HEK293 (cell line): ENCODE measurements at regions not wholly inside any gene's neighbourhood (a gene's known extent, or its start where the extent isn't known, plus 50 kb on each side); places are given as distances from the start of the nearest gene placed in this dataset.

Source experiments
- CTCF ChIA-PET: fragments of 350-600 bp; formaldehyde crosslinking; extraction: SDS; loops from one replicate; lab custom pipeline; 2021; ENCODE audit warnings: antibody characterized with exemption; lab: Yijun Ruan, JAX
- POLR2A ChIA-PET: fragments of 300-600 bp; formaldehyde crosslinking; extraction: SDS; loops from one replicate; lab custom pipeline; 2020; ENCODE audit warnings: antibody characterized with exemption, inconsistent platforms; lab: Yijun Ruan, JAX
- H3K27ac ChIP-seq: fragments of 200-500 bp; sonication (Bioruptor generic); 2 replicates; pipeline ENCODE4 v1.5.1; 2014; ENCODE audit warnings: low read depth, low read length, control low read depth, inconsistent platforms; ENCODE audit errors: extremely low read depth
- H3K36me3 ChIP-seq, 2 experiments: fragments of 200-500 bp in 1 of 2; sonication (Bioruptor generic) in 1 of 2; 1 replicate in 1 of 2; 2 replicates in 1 of 2; pipeline ENCODE4 v1.5.1; 2014 to 2017; ENCODE audit warnings: inconsistent platforms in 2 of 2, low read length in 2 of 2; ENCODE audit not compliant: control insufficient read depth in 2 of 2, insufficient read depth in 1 of 2
- H3K4me1 ChIP-seq: fragments of 200-500 bp; sonication (Bioruptor generic); 2 replicates; pipeline ENCODE4 v1.5.1; 2014; ENCODE audit warnings: mild to moderate bottlenecking, low read length, inconsistent platforms; ENCODE audit not compliant: control insufficient read depth, insufficient read depth
- H3K4me3 ChIP-seq: 2 replicates; pipeline ENCODE4 v1.5.1; 2011; ENCODE audit warnings: low read depth, mild to moderate bottlenecking, control low read depth, low read length, moderate library complexity
- H3K9me3 ChIP-seq: fragments of 200-500 bp; sonication (Bioruptor generic); 2 replicates; pipeline ENCODE4 v1.5.1; 2014; ENCODE audit warnings: low read depth, low read length, inconsistent platforms; ENCODE audit not compliant: control insufficient read depth, insufficient read depth
- BCL6B ChIP-seq: fragments of 450-650 bp; formaldehyde crosslinking; IDR thresholded peaks from 2 replicates; pipeline ENCODE4 v1.5.1; 2017; ENCODE audit warnings: missing biosample characterization, missing genetic modification characterization
- FEZF1 ChIP-seq: fragments of 450-650 bp; formaldehyde crosslinking; IDR thresholded peaks from 2 replicates; pipeline ENCODE4 v1.5.1; 2016; ENCODE audit warnings: missing biosample characterization, missing genetic modification characterization
- GFI1B ChIP-seq: fragments of 450-650 bp; formaldehyde crosslinking; IDR thresholded peaks from 2 replicates; pipeline ENCODE4 v1.5.1; 2016; ENCODE audit warnings: missing biosample characterization, missing genetic modification characterization
- KLF7 ChIP-seq: fragments of 450-650 bp; formaldehyde crosslinking; IDR thresholded peaks from 2 replicates; pipeline ENCODE4 v1.5.1; 2016; ENCODE audit warnings: missing biosample characterization, missing genetic modification characterization, borderline replicate concordance
- SALL2 ChIP-seq: fragments of 450-650 bp; formaldehyde crosslinking; IDR thresholded peaks from 2 replicates; pipeline ENCODE4 v1.5.0; 2017; ENCODE audit warnings: missing biosample characterization, mild to moderate bottlenecking, missing genetic modification characterization, borderline replicate concordance
- SCRT2 ChIP-seq: fragments of 450-650 bp; formaldehyde crosslinking; IDR thresholded peaks from 2 replicates; pipeline ENCODE4 v1.5.1; 2016; ENCODE audit warnings: missing biosample characterization, missing genetic modification characterization
- YY2 ChIP-seq: fragments of 450-650 bp; formaldehyde crosslinking; IDR thresholded peaks from 2 replicates; pipeline ENCODE4 v1.5.1; 2016; ENCODE audit warnings: missing biosample characterization, missing genetic modification characterization
- ZBTB1 ChIP-seq: fragments of 450-650 bp; formaldehyde crosslinking; IDR thresholded peaks from 2 replicates; pipeline ENCODE4 v1.5.1; 2016; ENCODE audit warnings: missing biosample characterization, missing genetic modification characterization
- ZBTB17 ChIP-seq: fragments of 450-650 bp; formaldehyde crosslinking; IDR thresholded peaks from 2 replicates; pipeline ENCODE4 v1.5.1; 2016; ENCODE audit warnings: missing biosample characterization, missing genetic modification characterization
- ZBTB21 ChIP-seq: fragments of 450-650 bp; formaldehyde crosslinking; IDR thresholded peaks from 2 replicates; pipeline ENCODE4 v1.5.1; 2017; ENCODE audit warnings: missing biosample characterization, missing genetic modification characterization
- ZFP3 ChIP-seq: fragments of 450-650 bp; formaldehyde crosslinking; IDR thresholded peaks from 2 replicates; pipeline ENCODE4 v1.5.1; 2016; ENCODE audit warnings: low read depth, missing biosample characterization, missing genetic modification characterization
- ZFP37 ChIP-seq: fragments of 450-650 bp; formaldehyde crosslinking; IDR thresholded peaks from 2 replicates; pipeline ENCODE4 v1.5.1; 2016; ENCODE audit warnings: missing biosample characterization, missing genetic modification characterization
- ZNF114 ChIP-seq: fragments of 450-650 bp; formaldehyde crosslinking; IDR thresholded peaks from 2 replicates; pipeline ENCODE4 v1.5.0; 2017; ENCODE audit warnings: missing biosample characterization, missing genetic modification characterization
- ZNF280C ChIP-seq: fragments of 450-650 bp; formaldehyde crosslinking; IDR thresholded peaks from 2 replicates; pipeline ENCODE4 v1.5.1; 2016; ENCODE audit warnings: missing biosample characterization, missing genetic modification characterization
- ZNF341 ChIP-seq: fragments of 450-650 bp; formaldehyde crosslinking; IDR thresholded peaks from 2 replicates; pipeline ENCODE4; 2016; ENCODE audit warnings: low read depth, missing biosample characterization, missing genetic modification characterization
- ZNF350 ChIP-seq: fragments of 450-650 bp; formaldehyde crosslinking; IDR thresholded peaks from 2 replicates; pipeline ENCODE4 v1.5.0; 2017; ENCODE audit warnings: missing biosample characterization, mild to moderate bottlenecking, missing genetic modification characterization
- ZNF398 ChIP-seq: fragments of 450-650 bp; formaldehyde crosslinking; IDR thresholded peaks from 2 replicates; pipeline ENCODE4 v1.5.1; 2017; ENCODE audit warnings: missing biosample characterization, missing genetic modification characterization
- ZNF423 ChIP-seq: fragments of 450-650 bp; formaldehyde crosslinking; IDR thresholded peaks from 2 replicates; pipeline ENCODE4 v1.5.1; 2016; ENCODE audit warnings: missing biosample characterization, missing genetic modification characterization
- ZNF449 ChIP-seq: fragments of 450-650 bp; formaldehyde crosslinking; IDR thresholded peaks from 2 replicates; pipeline ENCODE4 v1.5.1; 2017; ENCODE audit warnings: missing biosample characterization, mild to moderate bottlenecking, missing genetic modification characterization, moderate library complexity
- ZNF473 ChIP-seq: fragments of 450-650 bp; formaldehyde crosslinking; IDR thresholded peaks from 2 replicates; pipeline ENCODE4 v1.5.1; 2017; ENCODE audit warnings: missing biosample characterization, missing genetic modification characterization
- ZNF488 ChIP-seq: fragments of 450-650 bp; formaldehyde crosslinking; IDR thresholded peaks from 2 replicates; pipeline ENCODE4 v1.5.1; 2016; ENCODE audit warnings: missing biosample characterization, missing genetic modification characterization
- ZNF514 ChIP-seq: fragments of 450-650 bp; formaldehyde crosslinking; IDR thresholded peaks from 2 replicates; pipeline ENCODE4 v1.5.1; 2016; ENCODE audit warnings: missing biosample characterization, missing genetic modification characterization
- ZNF521 ChIP-seq: fragments of 450-650 bp; formaldehyde crosslinking; IDR thresholded peaks from 2 replicates; pipeline ENCODE4 v1.5.1; 2017; ENCODE audit warnings: missing biosample characterization, mild to moderate bottlenecking, missing genetic modification characterization
- ZNF530 ChIP-seq: fragments of 450-650 bp; formaldehyde crosslinking; IDR thresholded peaks from 2 replicates; pipeline ENCODE4 v1.5.1; 2016; ENCODE audit warnings: low read depth, missing biosample characterization, missing genetic modification characterization
- ZNF658 ChIP-seq: fragments of 450-650 bp; formaldehyde crosslinking; IDR thresholded peaks from 2 replicates; pipeline ENCODE4; 2016; ENCODE audit warnings: missing biosample characterization, missing genetic modification characterization
- ZNF664 ChIP-seq: fragments of 450-650 bp; formaldehyde crosslinking; IDR thresholded peaks from 2 replicates; pipeline ENCODE4 v1.5.1; 2016; ENCODE audit warnings: missing biosample characterization, missing genetic modification characterization
- ZNF704 ChIP-seq: fragments of 450-650 bp; formaldehyde crosslinking; IDR thresholded peaks from 2 replicates; pipeline ENCODE4 v1.5.1; 2016; ENCODE audit warnings: missing biosample characterization, missing genetic modification characterization
- ZNF837 ChIP-seq: fragments of 450-650 bp; formaldehyde crosslinking; IDR thresholded peaks from 2 replicates; pipeline ENCODE4 v1.5.1; 2016; ENCODE audit warnings: missing biosample characterization, missing genetic modification characterization

GRCh38 chr17:70968302-70968701 lies 799.0 kb downstream of the KCNJ2 start:
- Histone ChIP-seq H3K4me3 (no peak overlapping the region), H3K9me3 (no peaks in the 10 kb centered on the region; the same call in 1 of the 2 replicates), H3K27ac (no peak overlapping the region), H3K36me3 (no peaks in the 10 kb centered on the region), H3K4me1 (peaks cover 6% of the 10 kb centered on the region)
- POLR2A ChIA-PET = no interaction called here
- TF ChIP-seq SALL2 (tag by site-specific recombination) (0 out of 2 replicates have a peak, but pooled peaks have one; percentile 58), ZNF350 (no peak), FEZF1 (tag by site-specific recombination) (peak; percentile 23; the same call in 1 of the 2 replicates), ZNF473 (tag by site-specific recombination) (no peak), ZNF449 (no peak), ZFP37 (tag by site-specific recombination) (no peak), GFI1B (tag by site-specific recombination) (no peak), BCL6B (0 out of 2 replicates have a peak, but pooled peaks have one; percentile 54), ZNF664 (tag by site-specific recombination) (peak; percentile 99), ZNF704 (tag by site-specific recombination) (no peak), SCRT2 (tag by site-specific recombination) (no peak)
- CTCF ChIA-PET = no interaction called here

GRCh38 chr17:70969521-70970034 lies 800.2 kb downstream of the KCNJ2 start:
- Histone ChIP-seq H3K36me3 (no peaks in the 10 kb centered on the region), H3K4me1 (peaks cover 6% of the 10 kb centered on the region), H3K9me3 (no peaks in the 10 kb centered on the region), H3K4me3 (no peak overlapping the region), H3K27ac (peak overlapping the region; percentile 58; the same call in 1 of the 2 replicates)
- ChIA-PET CTCF (no interaction called here), POLR2A (no interaction called here)
- TF ChIP-seq ZBTB21 (tag by site-specific recombination) (peak; percentile 82), ZBTB17 (tag by site-specific recombination) (0 out of 2 replicates have a peak, but pooled peaks have one; percentile 23), ZNF280C (tag by site-specific recombination) (no peak), ZNF837 (no peak), ZNF514 (tag by site-specific recombination) (no peak), ZNF488 (tag by site-specific recombination) (peak; percentile 82), ZNF521 (no peak), ZFP3 (tag by site-specific recombination) (0 out of 2 replicates have a peak, but pooled peaks have one; percentile 41), ZNF341 (tag by site-specific recombination) (no peak), ZNF398 (peak; percentile 61; the same call in 1 of the 2 replicates), SALL2 (tag by site-specific recombination) (no peak), ZBTB1 (tag by site-specific recombination) (no peak), ZNF530 (tag by site-specific recombination) (no peak), YY2 (tag by site-specific recombination) (peak; percentile 80), ZNF658 (tag by site-specific recombination) (no peak), ZNF114 (tag by site-specific recombination) (no peak), ZNF423 (tag by site-specific recombination) (peak; percentile 47), KLF7 (peak; percentile 91)
